Transverse colon (tissue), 4 donors: ENCODE measurements at regions not wholly inside any gene's neighbourhood (a gene's known extent, or its start where the extent isn't known, plus 50 kb on each side); places are given as distances from the start of the nearest gene placed in this dataset.

Source experiments
- DNase-seq: peaks from one replicate; pipeline ENCODE4 v3.0.0-alpha.2; 2019
- H3K27ac ChIP-seq, 4 donors: fragments of 200-600 bp; sonication (generic); 2 replicates each; pipeline ENCODE4 v1.5.1; 2016 to 2018; ENCODE audit warnings: inconsistent platforms in 4 of 4
- H3K27me3 ChIP-seq: fragments of 200-600 bp; sonication (generic); 2 replicates; pipeline ENCODE4 v1.5.1; 2017; ENCODE audit warnings: inconsistent platforms
- H3K36me3 ChIP-seq, 4 donors: fragments of 200-600 bp; sonication (generic); 2 replicates each; pipeline ENCODE4 v1.5.1; 2017 to 2019; ENCODE audit warnings: inconsistent platforms in 4 of 4
- H3K4me1 ChIP-seq, 4 donors: fragments of 200-600 bp; sonication (generic); 2 replicates each; pipeline ENCODE4 v1.5.1; 2017 to 2020; ENCODE audit warnings: inconsistent platforms in 4 of 4
- H3K4me3 ChIP-seq, 4 donors: fragments of 200-600 bp; sonication (generic); 1 replicate in 1 of 4; 2 replicates in 3 of 4; pipeline versions ENCODE4 v1.5.1 to v1.6.1; 2017 to 2019; ENCODE audit warnings: inconsistent platforms in 4 of 4
- H3K9me3 ChIP-seq, 2 donors: fragments of 200-600 bp; sonication (generic); 2 replicates each; pipeline ENCODE4 v1.5.1; 2017 to 2019; ENCODE audit warnings: inconsistent platforms in 2 of 2
- EP300 ChIP-seq: sonication (generic); formaldehyde crosslinking; IDR thresholded peaks from one replicate; pipeline ENCODE4 v1.6.1; 2017; ENCODE audit warnings: antibody characterized with exemption, low read depth
- POLR2A ChIP-seq: fragments of 450-650 bp; IDR thresholded peaks from one replicate; pipeline ENCODE4 v1.6.1; 2016; ENCODE audit warnings: antibody characterized with exemption, mild to moderate bottlenecking, moderate library complexity
- POLR2AphosphoS5 ChIP-seq, 3 donors: sonication (generic); formaldehyde crosslinking; IDR thresholded peaks; one replicate each; pipeline ENCODE4 v1.6.1; 2016; ENCODE audit warnings: antibody characterized with exemption in 3 of 3
- WGBS, 2 donors: methylation state at CpG; one replicate each; pipeline ENCODE4 v1.1.5; 2018; ENCODE audit warnings: low coverage in 1 of 2; 5-methylcytosine and 5-hydroxymethylcytosine counted together
- in situ Hi-C, 4 donors: fragments of 200-750 bp; cut with MboI; loops; one replicate each; pipeline versions ENCODE4 v1.15.0 to v1.15.1; 2017; ENCODE audit warnings: low sequenced_read_pairs in 3 of 4, low pct_ligation_motif_present in 1 of 4, low pct_unique_long_range_greater_than_20kb in 1 of 4
- intact Hi-C: fragments of 100-400 bp; cut with DNase I; formaldehyde crosslinking; loops from one replicate; pipeline ENCODE4 v1.15.1; 2023; ENCODE audit warnings: low total_unique reads
- TF ChIP-seq, protein P1 (sequence below), 5 experiments: fragments of 200-600 bp in 3 of 5; fragments of 450-650 bp in 2 of 5; sonication (generic) in 3 of 5; IDR thresholded peaks; 1 replicate in 2 of 5; 2 replicates in 3 of 5; pipeline ENCODE4 v1.5.1; 2016 to 2017; ENCODE audit warnings: antibody characterized with exemption in 5 of 5, inconsistent platforms in 3 of 5, mild to moderate bottlenecking in 2 of 5, moderate library complexity in 1 of 5

DNA sequence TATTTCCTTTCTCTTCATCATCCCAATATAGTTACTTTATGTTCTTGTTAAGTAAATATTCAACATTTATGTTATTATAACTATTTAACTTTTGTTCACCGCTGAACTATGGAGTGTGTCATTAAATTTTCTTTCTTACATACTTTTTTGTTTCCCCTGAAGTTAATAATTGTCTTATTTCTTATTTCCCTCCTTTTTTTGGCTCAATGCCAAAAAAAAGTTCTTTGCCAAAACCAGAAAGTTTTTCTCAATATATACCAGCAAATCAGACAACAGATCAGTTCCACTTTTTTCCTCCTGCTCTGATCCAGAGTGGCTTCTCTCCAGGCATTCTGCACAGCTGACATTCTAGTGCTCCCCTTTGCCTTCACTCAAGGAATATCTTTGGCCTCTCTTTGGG, 187.0 kb upstream of the PPARGC1A start:
- TF ChIP-seq, protein P1, sequence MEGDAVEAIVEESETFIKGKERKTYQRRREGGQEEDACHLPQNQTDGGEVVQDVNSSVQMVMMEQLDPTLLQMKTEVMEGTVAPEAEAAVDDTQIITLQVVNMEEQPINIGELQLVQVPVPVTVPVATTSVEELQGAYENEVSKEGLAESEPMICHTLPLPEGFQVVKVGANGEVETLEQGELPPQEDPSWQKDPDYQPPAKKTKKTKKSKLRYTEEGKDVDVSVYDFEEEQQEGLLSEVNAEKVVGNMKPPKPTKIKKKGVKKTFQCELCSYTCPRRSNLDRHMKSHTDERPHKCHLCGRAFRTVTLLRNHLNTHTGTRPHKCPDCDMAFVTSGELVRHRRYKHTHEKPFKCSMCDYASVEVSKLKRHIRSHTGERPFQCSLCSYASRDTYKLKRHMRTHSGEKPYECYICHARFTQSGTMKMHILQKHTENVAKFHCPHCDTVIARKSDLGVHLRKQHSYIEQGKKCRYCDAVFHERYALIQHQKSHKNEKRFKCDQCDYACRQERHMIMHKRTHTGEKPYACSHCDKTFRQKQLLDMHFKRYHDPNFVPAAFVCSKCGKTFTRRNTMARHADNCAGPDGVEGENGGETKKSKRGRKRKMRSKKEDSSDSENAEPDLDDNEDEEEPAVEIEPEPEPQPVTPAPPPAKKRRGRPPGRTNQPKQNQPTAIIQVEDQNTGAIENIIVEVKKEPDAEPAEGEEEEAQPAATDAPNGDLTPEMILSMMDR (IDR thresholded peaks at IDR 0.05) = no peak
- TF ChIP-seq EP300 = no peak
- no peak for TF ChIP-seq POLR2A
- no peak for TF ChIP-seq POLR2AphosphoS5 (IDR thresholded peaks at IDR 0.05)
- Histone ChIP-seq H3K4me3 (no peak overlapping the region), H3K36me3 (no peaks in the 10 kb centered on the region), H3K27ac (no peak overlapping the region), H3K27me3 (no peaks in the 10 kb centered on the region), H3K4me1 (no peaks in the 10 kb centered on the region), H3K9me3 (no peaks in the 10 kb centered on the region)
- 72 to 75% methylated on average over 1 of the region's 1 CpG for WGBS, 2 donors
- intact Hi-C loops (no loop called here), in situ Hi-C loops (no loop called here)
- DNase-seq = no peak

- H3K36me3 ChIP-seq = no peaks in the 10 kb centered on the region
- in situ Hi-C loops (no loop called here), intact Hi-C loops (no loop called here)
- H3K27ac ChIP-seq = no peak overlapping the region
- no peaks in the 10 kb centered on the region for H3K9me3 ChIP-seq
- no peaks in the 10 kb centered on the region for H3K27me3 ChIP-seq
- TF ChIP-seq, protein P1 (IDR thresholded peaks at IDR 0.05) = no peak
- no peak for TF ChIP-seq POLR2A
- no peak for TF ChIP-seq POLR2AphosphoS5 (IDR thresholded peaks at IDR 0.05)
- TF ChIP-seq EP300 = no peak
- H3K4me3 ChIP-seq = no peak overlapping the region
- 83 to 85% methylated on average over 3 to 7 of the region's 7 CpGs for WGBS, 2 donors
- no peak for DNase-seq
- no peaks in the 10 kb centered on the region for H3K4me1 ChIP-seq
These were observed 184.1 kb upstream of the PPARGC1A start for GRCh38 chr4:24073948-24074347.

GRCh38 chr4:24071612-24072372, 181.9 kb upstream of the PPARGC1A start:
- DNase-seq = no peak
- 79 to 80% methylated on average over 2 of the region's 2 CpGs for WGBS, 2 donors
- intact Hi-C loops = no loop called here
- TF ChIP-seq POLR2A = no peak
- TF ChIP-seq EP300 = no peak
- TF ChIP-seq POLR2AphosphoS5 (IDR thresholded peaks at IDR 0.05) = no peak
- TF ChIP-seq, protein P1 (IDR thresholded peaks at IDR 0.05) = no peak
- no peaks in the 10 kb centered on the region for H3K4me1 ChIP-seq
- in situ Hi-C loops = no loop called here
- no peak overlapping the region for H3K27ac ChIP-seq
- no peak overlapping the region for H3K4me3 ChIP-seq
- no peaks in the 10 kb centered on the region for H3K27me3 ChIP-seq
- no peaks in the 10 kb centered on the region for H3K9me3 ChIP-seq
- H3K36me3 ChIP-seq = no peaks in the 10 kb centered on the region

GRCh38 chr4:24070117-24070516, 180.3 kb upstream of the PPARGC1A start:
- Histone ChIP-seq H3K4me3 (no peak overlapping the region), H3K4me1 (no peaks in the 10 kb centered on the region), H3K27ac (no peak overlapping the region), H3K27me3 (no peaks in the 10 kb centered on the region), H3K36me3 (no peaks in the 10 kb centered on the region), H3K9me3 (no peaks in the 10 kb centered on the region)
- intact Hi-C loops = no loop called here
- in situ Hi-C loops = no loop called here
- DNase-seq = no peak
- WGBS, 2 donors = 58 to 80% methylated on average over 2 of the region's 2 CpGs
- TF ChIP-seq POLR2A (no peak), POLR2AphosphoS5 (IDR thresholded peaks at IDR 0.05) (no peak), EP300 (no peak)
- TF ChIP-seq, protein P1 (IDR thresholded peaks at IDR 0.05) = no peak
